ENCODE measurements at regions not wholly inside any gene's neighbourhood (a gene's known extent, or its start where the extent isn't known, plus 50 kb on each side); places are given as distances from the start of the nearest gene placed in this dataset.

- in situ Hi-C loops (cut with HindIII; ENCODE audit: low sequenced_read_pairs): no loop called here
Measured at GRCh38 chr12:86349196-86349595, 93.0 kb upstream of the MGAT4C start.

GRCh38 chr12:86333955-86334522 is 77.8 kb upstream of the MGAT4C start:
- in situ Hi-C loops (cut with HindIII; ENCODE audit: low sequenced_read_pairs): no loop called here

DNA sequence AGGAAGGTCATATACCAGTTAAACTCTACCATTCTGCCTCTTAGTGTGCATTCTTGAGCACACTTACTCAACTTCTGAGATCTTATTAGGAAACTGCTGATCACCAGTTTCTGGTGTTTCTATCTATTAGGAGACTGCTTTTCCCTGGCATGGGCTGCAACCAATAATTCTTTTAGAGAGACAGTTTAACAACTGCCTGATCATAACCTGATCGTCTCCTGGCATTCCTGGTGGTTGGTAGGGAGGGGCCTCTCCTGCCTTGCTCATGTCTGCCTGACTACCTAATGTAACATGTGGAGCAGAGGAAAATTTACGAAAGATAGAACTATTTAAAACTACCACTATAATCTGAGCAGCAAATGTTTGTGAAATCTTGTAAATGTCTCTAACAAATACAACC is 75.3 kb upstream of the MGAT4C start:
- in situ Hi-C loops (cut with HindIII; ENCODE audit: low sequenced_read_pairs): no loop called here

- in situ Hi-C loops (cut with HindIII; ENCODE audit: low sequenced_read_pairs): no loop called here
Measured at GRCh38 chr12:86331012-86331411, 74.8 kb upstream of the MGAT4C start.

DNA sequence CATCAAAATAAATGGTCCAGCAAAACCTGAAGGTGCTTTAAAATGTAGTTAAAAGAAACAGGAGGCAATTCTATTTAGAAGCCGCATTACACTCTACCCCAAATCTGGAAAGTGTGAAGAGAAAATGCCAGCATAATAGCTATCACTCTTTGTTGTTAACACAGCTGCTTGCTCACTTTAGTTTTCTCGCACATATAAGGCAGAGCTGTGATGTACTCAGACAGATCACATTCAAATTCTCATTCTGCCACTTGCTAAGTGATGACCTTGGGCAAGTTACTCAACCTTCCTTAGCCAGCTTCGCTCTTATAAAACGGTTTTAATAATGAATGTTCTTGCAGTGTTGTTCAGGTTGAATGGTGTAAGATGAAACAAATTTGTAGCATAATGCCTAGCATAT is 56.0 kb upstream of the MGAT4C start:
- in situ Hi-C loops (cut with HindIII; ENCODE audit: low sequenced_read_pairs): no loop called here
